SK-N-DZ (cell line): ENCODE measurements at regions not wholly inside any gene's neighbourhood (a gene's known extent, or its start where the extent isn't known, plus 50 kb on each side); places are given as distances from the start of the nearest gene placed in this dataset.

Source experiments
- DNase-seq: peaks from one replicate; pipeline ENCODE4 v3.0.0-alpha.2; 2015; ENCODE audit warnings: low spot score

GRCh38 chr7:25360451-25360850 is 132.2 kb upstream of the NPVF start:
- DNase-seq = no peak

GRCh38 chr7:25361387-25361786 is 133.1 kb upstream of the NPVF start:
- no peak for DNase-seq

- DNase-seq = no peak
These were observed 133.6 kb upstream of the NPVF start for GRCh38 chr7:25361863-25362262.

GRCh38 chr7:25368599-25369201 is 140.4 kb upstream of the NPVF start:
- no peak for DNase-seq

GRCh38 chr7:25369786-25370185 is 141.5 kb upstream of the NPVF start:
- no peak for DNase-seq

GRCh38 chr7:25371972-25372371 is 143.7 kb upstream of the NPVF start:
- no peak for DNase-seq

- no peak for DNase-seq
These were observed 147.7 kb upstream of the NPVF start for GRCh38 chr7:25375805-25376600.

GRCh38 chr7:25379351-25380300 is 151.3 kb upstream of the NPVF start:
- DNase-seq = no peak

- no peak for DNase-seq
These were observed 153.7 kb upstream of the NPVF start for GRCh38 chr7:25381818-25382589.

- DNase-seq = no peak
These were observed 154.6 kb upstream of the NPVF start for GRCh38 chr7:25382869-25383268.

GRCh38 chr7:25383402-25383801 is 155.1 kb upstream of the NPVF start:
- no peak for DNase-seq

- no peak for DNase-seq
These were observed 156.7 kb upstream of the NPVF start for GRCh38 chr7:25384788-25385505.

- no peak for DNase-seq
These were observed 157.3 kb upstream of the NPVF start for GRCh38 chr7:25385506-25386136.

GRCh38 chr7:25386311-25386744 is 158.0 kb upstream of the NPVF start:
- DNase-seq = no peak

GRCh38 chr7:25388681-25389080 is 160.4 kb upstream of the NPVF start:
- no peak for DNase-seq

- DNase-seq = peak; percentile 48
These were observed 161.3 kb upstream of the NPVF start for GRCh38 chr7:25389489-25390106.

- DNase-seq = no peak
These were observed 163.1 kb upstream of the NPVF start for GRCh38 chr7:25391295-25391861.

- DNase-seq = no peak
These were observed 163.8 kb upstream of the NPVF start for GRCh38 chr7:25391961-25392587.
